ENCODE measurements at regions not wholly inside any gene's neighbourhood (a gene's known extent, or its start where the extent isn't known, plus 50 kb on each side); places are given as distances from the start of the nearest gene placed in this dataset.
A peak's percentile ranks its signal among the peaks of the same experiment; 100 is the strongest.
"Not testable (repeated sequence)": the region's sequence is repeated elsewhere in the genome, so short reads cannot be mapped to it uniquely, and the experiment has no call there.

DNA sequence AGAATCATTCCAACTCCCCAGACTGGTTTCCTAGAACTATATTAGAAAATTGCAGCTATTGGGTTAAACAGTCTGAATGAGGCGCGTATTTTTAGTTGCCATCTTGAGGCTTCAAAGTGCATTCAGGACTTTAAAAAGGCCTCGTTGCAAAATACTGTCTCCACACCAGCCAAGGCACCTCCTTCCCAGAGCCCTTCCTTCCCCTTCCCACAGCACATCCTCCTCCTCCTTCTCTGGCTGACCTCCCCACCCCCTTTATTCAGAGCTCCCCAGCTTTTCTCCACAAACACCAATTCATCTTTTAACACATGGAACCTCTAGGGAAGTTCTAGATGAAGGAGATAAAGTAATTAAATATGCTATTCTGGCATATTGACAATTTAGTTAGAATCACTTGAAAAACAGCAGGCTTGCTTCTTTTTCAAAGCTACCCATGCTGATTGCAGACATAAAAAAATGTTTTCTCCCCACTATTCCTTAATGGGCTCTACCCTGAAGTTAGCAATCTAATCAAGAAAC, 90.3 kb downstream of the RTP5 start:
- DNase-seq, result no peak

DNA sequence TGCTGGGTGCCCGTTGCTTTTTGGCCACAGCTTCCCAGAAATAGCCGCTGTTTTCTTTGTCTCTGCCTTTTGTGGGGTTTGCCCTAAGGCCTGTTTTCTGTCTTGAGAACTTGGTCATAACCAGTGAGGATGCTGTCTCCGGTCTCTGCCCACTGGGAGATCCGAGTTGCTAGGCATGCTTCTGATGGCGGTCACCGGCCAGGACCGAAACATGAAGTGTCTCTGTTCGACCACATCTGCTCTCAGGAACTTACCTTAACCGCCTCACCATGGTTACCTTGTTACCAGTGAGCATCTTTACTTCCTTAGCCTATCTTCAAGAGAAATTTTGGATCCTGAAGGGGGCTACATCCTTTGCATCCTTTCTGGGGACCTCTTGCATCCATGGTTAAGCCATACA, 91.9 kb downstream of the RTP5 start:
- DNase-seq, result no peak

DNA sequence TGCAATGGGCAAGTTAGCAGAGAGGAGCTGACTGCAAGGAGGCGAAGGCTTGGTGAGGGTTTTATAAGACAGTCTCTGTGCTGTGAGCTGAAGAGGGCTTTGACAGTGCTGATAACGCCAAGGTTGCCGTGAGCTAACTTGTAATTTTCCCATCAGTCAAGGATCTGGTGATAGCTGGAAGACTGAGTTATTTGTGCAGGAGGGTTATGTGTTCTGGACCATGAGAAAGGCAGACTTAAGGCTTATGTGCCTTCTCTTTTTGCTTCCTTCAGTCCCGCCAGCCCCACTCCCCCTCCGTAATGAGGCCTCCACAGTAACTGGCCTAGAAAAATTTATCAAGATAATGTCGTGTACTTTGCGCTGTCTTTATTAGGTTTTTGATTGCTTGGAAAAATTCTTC, 94.6 kb downstream of the RTP5 start:
- no peak for DNase-seq

DNA sequence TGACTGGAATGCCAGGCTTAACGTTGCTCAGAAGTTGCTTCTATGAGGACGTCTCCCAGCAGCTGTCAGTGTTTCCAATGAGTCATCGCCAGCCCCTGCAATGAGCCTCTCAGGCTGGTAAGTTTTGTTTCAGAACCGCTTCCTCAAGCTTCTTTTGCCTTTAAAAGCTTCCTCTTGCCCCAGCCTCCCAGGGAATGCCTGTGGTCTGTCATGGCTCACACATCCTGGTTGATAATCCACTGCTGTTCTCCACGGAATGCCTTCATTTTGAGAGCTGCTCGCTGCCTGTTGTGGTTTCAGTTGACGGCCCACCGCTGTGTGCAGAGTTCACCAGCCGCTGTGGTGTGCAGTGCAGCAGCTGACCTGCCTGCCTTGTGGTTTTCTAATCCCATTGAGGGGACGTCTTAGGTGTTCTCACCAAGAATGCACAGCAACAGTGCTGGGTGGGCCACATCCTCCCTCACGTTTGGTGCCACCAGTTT, 96.4 kb downstream of the RTP5 start:
- DNase-seq, result peak; percentile 79

DNA sequence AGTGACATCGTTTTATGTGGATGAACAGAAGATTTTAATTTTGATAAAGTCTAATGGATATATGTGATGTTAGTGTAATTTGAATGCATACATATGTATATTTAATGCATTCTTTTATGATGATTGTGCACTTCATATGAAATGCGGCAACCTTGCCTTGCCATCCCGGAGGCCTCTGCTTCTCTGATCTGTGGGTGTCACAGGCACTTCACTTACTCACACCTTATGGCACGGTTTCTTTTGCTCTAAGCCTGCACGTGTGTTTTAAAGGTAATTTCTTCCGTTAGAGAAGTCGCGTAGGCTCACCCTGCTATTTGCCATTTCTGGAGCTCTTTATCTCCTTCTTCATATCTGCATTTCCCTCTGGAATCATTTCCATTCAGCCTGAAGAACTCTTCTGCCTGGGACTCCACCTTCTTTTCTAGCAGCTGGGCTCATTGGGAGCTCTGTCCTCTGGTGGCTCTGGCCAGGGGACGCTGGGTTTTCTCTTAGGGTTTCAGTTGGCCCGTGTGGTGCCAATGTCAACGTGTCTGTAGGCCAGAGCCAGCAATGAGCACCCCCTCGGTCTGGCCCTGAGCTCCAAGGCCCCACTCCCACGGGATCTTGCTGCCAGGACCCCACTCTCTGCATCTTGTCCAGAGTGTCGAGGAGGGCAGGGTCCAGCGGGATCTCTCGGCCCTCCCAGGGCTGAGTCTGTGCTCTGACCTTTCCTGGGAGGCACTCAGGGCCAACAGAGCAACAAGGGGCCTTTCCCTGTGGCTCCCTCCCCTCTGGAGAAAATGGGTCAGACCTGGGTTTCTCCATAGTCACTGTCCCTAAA, 97.3 kb downstream of the RTP5 start:
- no peak for DNase-seq

DNA sequence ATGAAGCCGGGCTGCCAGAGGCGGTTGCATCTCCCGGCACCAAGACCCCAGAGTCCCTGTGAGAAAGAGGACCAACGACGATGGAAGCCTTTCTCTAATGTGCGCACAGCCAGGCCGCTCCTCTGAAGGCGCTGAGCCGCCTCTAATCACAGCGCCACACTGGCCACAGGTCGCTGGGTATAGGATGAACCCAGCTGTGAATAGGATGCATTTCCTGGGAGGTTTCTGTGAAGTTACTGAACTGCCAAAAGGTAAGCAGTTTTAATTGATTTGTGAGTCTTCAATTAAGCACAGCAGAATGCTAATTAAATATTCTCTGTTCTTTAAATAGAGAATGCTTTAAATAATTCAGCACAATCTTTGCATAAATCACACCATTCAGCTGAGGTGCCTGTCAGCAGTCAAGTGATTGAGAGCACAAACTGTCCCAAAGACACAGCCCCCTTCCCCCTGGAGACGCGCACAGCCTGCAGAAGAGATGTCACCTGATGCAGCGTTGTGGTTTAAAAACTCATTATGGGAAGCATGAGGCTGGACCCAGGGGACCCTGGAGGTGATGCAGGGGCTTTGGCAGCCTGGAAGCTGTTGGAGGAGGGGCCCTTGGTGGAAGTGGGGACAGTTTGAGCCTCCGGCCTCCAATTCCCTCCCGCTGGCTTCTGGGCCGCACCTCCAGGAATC, 98.1 kb downstream of the RTP5 start:
- DNase-seq, result no peak

DNA sequence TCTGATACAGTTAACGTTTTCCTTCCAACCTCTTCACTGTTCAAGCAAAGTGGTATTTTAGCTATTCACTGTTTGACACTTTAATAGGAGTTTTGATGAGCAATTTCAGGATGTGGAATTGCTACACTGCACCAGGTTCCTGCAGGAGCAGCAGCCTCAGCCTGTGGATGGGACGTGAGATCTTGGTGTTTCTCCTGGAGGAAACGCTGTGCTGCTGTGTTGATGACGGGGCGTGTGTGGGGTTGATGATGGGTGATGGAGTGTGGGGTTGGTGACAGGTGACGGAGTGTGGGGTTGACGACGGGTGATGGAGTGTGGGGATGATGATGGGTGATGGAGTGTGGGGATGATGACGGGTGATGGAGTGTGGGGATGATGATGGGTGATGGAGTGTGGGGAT, 98.9 kb downstream of the RTP5 start:
- no peak for DNase-seq

DNA sequence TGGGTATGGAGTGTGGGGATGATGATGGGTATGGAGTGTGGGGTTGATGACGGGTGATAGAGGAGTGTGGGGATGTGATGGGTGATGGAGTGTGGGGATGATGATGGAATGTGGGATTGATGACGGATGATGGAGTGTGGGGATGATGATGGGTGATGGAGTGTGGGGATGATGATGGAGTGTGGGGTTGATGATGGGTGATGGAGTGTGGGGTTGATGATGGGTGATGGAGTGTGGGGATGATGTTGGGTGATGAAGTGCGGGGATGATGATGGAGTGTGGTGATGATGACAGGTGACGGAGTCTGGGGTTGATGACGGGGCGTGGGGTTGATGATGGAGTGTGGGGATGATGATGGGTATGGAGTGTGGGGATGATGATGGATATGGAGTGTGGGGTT, 99.7 kb downstream of the RTP5 start:
- DNase-seq, result not testable (repeated sequence)

DNA sequence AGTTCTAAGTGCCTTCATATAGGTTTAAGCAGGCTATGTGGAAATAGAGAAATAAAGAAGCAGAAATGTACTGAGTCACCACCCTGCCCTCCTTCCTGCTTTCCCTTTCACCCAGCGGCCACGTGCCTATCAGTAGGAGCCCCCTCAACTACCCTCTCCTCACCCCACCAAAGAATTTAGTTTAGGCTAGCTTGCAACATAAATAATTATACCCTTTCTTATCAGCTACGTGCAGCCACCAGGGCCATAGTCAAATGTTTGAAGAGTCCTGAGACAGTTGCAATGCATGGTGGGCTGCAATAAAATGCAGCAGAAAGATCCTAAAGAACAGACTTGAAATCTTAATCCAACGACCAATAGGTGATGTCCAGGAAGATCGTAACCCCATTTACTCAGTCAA, 101.2 kb downstream of the RTP5 start:
- no peak for DNase-seq

DNA sequence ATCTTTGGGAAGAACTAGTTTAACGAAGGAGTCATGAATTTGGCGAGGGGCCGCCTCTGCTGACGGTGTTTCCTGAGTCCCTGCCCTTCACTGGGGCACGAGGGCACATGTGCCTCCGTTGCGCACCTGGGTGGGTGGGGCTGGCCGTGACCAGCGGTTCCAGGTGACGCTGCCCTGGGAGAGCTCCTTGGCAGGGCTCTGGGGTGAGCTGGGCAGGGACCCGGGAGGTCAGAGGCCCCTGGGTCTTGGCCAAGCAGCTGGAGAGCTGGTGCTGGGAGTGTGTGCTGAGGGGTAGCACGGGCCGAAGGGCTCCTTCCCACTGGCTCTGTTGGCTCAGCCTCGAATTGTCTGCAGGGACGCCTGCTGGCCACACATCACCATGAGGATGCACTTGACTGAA, 104.6 kb downstream of the RTP5 start:
- no peak for DNase-seq

DNA sequence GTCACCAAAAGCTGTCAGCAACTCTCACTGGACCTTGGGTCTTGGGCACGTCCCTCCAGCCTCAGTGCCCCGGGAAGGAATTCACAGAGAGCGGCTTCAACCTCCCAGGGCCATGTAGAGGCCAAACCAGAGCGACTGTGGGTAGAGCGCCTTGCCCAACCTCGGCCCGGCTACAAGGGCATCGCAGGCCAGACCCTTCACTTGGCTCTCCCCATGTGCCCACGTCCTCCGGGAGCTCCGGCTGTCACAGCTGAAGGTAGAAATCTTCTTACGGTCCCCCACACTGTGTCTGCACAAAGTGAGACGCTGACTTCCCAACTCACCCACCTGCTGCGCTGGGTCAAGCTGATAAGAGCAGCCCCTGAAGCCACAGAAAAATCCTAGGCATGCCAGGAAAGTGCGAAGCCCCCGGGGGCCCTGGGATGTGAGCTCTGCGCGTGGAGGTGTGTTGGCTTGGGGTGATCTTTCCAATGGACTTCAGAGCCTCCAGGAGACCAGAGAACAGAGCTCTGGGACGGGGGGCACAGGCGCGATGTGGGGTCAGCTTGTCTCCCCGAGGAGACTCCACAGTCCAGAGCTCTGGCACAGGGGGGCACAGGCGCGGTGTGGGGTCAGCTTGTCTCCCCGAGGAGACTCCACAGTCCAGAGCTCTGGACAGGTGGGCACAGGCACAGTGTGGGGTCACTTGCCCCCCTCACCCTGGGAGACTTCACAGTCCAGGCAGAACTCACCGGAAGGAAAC, 105.5 kb downstream of the RTP5 start:
- no peak for DNase-seq

DNA sequence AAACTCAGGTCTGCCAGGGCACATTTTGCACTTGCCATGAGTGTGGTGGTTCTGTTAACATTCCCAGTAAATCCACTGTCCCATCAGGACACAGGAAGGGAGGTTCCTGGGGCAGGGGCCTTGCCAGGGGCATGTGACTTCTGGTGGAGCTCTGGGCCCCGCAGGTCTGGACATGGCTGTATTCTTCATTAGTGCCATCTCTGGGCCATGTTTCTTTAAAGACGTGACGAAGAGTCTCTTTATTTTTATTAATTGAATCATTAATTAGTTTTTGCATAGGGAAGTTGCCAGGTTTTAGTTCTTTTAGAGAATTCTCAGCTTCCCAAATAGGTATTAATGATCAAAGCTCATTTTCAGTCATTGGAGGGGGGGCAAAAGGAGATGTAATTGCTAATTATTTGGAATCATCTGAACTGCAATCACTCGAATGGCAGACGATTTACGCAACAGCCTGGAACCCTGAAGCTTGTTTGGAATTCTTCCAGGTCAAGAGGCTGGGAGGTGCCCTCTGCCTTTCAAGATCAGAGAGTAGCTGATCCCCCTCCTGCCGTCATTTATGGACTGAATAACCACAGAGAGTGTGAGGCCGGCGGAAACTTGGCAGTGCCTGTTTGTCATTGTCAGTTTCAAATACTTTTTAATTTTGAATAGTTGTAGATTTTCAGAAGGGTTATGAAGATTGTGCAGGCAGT, 106.2 kb downstream of the RTP5 start:
- no peak for DNase-seq

DNA sequence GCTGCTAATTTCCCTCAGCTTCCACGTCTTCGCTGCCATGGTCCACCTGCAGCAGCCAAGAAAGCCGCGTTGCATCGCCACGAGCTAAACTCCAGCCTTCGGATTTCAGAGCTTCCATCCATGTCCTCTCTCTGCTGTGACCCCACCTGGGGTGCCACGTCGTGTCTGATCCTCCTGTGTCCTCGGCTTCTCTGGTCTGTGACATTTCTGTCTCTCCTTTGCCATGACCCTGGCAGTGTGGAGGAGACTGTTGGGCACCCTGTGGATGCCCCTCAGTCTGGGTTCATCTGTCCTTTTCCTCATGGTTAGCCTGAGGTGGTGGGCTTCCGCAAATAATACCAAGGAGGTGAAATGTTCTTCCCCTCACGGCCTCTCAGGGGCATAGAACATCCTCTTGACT, 106.8 kb downstream of the RTP5 start:
- no peak for DNase-seq

DNA sequence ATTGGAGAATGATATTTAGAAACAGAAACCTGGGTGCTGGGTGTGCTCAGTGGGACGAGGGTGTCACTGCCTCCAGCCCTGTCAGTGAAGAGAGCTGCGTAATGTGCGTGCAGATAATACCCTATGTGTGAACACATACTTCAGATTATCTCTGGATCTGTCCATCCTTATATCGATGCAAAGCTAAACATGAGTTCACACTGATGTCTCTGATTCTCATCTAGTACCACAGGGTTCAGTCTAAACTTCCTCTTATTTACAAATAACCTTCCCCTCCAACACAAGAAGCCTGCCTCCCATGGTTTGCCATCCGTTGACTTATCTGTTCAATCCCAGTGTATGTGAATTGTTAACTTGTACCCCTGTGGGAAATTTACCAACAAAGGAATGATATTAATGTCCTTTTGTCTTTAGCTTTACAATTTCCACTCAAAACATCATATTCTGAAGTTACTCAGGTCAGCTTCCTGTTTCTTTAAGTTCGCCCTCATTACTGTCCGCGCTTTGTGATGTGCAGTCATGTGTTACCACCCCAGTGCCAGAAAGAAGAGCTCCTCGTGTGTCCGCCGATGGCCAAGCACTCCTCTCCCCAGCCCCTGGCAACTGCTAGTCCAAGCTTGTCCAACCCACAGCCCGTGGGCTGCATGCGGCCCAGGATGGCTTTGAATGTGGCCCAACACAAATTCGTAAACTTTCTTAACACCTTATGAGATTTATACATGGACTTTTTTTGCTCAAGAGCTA, 108.2 kb downstream of the RTP5 start:
- DNase-seq, result peak; percentile 29

DNA sequence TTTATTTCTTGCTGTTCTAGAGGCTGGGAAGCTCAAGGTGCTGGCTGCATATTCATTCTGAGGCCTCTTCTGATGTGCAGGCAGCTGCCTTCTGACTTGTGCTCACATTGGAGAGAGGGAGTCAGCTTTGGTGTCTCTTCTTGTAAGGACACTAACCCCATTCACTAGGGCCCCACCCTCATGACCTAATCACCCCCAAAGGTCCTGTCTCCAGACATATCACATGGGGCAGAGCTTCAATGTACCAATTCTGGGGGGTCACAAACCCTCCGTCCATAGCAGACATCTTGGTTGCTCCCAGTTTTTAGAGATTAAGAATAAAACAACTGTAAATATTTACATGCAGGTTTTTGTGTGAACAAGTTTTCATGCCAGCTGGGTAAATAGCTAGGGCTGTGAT, 109.1 kb downstream of the RTP5 start:
- no peak for DNase-seq

DNA sequence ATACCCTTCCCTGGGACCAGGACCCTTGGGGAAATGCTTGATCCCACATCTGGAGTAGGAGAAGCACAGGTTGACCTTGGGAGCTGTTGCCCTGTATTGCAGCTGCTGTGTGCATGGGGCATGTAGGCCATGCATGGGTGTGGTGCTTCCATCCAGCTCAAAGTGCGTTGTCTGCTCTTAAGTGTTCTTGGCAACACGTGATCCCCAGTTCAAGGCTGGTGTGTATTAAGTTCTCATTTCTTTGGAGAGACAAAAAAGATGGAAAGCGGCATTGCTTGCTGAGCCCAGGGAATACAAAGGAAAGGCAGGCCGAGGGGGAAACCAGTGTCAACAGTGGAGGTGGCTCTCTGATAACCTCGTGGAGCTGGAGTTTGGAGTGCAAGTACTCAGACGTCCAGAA, 110.7 kb downstream of the RTP5 start:
- DNase-seq, result no peak

DNA sequence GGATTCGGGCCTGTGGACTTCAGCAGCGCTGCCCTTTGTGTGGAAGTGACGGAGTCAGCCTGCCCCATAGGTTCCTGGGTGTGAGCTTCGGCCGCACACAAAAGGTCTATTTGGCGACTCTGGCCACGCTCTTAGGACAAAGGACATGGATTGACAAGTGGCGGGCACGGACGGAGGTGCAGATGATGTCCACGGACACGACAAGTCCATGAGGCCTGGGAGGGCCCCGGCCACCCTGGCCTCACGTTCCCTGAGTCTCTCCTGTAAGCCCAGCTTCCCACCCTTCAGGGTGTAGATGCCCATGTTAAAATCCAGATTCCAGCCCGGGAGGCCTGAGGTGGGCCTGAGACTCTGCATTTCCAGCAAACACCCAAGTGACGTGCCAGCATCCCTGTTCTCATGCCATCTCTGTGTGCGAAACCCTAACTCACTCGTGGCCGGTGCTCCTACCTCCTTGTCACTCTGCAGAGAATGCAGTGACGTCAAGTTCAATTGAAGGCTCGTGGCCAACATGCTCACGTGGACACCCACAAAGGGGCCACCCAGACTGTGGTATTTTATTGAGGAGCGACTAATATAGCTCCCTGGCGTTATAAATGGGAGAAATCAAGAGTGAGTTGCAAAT, 111.7 kb downstream of the RTP5 start:
- DNase-seq, result peak; percentile 37

DNA sequence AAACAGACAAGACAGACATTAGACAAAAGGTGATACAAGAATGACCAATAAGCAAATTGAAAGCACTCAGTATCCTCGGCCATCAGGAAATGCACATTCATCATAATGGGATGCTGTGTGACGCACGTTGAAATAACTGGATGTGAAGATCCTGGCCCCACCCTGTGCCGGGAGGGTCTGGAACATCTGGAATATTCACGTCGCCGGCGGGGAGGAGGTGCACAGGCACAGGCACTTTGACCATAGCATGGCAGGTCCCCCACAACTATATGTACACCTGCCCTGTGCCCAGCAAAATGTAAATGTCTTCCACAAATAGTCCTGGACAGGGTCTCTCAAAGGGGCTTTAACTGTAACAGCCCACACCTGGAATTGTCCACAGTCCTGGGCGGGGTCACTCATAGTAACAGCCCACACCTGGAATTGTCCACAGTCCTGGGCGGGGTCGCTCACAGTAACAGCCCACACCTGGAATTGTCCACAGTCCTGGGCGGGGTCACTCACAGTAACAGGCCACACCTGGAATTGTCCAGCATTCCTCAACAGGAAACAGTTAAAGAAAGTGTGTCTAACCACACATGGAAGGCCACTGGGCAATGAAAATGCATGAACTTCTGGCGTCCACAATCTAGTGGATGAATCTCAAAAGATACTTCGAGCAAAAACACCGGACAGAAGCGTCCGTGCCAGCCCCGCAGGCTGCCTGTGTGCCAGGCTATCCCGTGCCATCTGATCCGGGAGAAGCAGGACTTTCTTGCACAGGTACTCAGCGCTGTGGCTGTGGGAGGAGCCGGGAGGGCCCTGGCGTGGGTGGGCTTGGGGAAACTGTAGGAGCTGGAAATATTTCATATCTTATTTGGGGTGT, 113.4 kb downstream of the RTP5 start:
- DNase-seq, result peak; percentile 46

DNA sequence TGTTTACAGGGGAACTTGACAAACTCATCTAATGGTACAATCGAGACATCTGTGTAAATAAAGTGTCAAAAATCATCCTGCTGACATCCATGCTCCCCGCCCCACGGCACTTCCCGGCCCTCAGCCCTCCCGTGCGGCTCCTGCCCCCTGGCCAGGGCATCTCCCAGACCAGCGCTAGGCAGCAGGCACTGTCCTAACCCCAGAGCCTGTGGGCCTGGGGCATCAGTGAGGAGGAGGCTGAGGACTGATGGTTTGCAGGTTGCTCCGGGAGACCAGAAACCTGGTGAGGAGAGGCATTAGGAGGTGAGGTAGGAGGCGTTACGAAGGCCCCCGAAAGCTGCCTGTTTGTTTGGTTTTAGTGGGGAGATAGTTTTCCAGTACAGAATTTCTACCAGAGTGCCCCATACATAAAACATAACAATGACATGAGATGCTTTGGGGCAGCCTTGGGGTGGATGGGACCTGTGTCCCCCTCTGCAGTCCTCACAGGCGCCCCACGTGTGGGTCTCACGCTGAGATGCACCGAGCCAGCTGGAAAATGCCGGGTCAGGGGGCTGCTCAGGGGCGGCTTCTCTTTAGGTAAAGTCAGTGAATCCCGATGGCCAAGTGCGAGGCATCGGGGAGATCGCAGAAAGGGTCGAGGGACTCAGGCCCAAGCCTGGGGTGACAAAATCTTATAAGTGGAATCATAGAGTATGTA, 114.2 kb downstream of the RTP5 start:
- DNase-seq, result peak; percentile 47

DNA sequence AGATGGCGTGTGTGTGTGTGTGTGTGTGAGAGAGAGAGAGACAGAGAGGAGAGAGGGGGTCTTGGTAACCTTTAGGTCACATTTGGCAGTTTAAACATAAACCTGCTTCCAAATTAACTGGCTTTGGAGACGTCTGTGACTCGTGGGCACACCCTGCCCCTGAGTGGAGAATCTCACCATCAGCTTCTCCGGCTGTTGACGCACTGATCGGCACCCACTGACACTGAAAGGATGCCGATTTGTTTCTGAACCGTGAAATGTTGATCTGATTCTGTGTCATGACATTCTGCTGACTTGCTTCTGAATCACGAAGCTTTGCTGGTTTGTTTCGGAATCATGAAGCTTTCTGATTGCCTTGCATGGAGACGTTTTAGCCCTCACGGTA, 114.7 kb downstream of the RTP5 start:
- DNase-seq, result peak; percentile 46
